A673 (cell line): ENCODE measurements at regions not wholly inside any gene's neighbourhood (a gene's known extent, or its start where the extent isn't known, plus 50 kb on each side); places are given as distances from the start of the nearest gene placed in this dataset.

Experiments
- BruUV-seq: library from RNA; stranded (reverse); fragments of 400-500 nt; replicated peaks from 2 replicates; lab custom pipeline; 2021; lab: Mats Ljungman, UMichigan
- CTCF ChIA-PET: fragments of 300-600 bp; sonication (Branson Sonifier 250); formaldehyde crosslinking; loops from one replicate; lab custom pipeline; 2022; ENCODE audit warnings: antibody characterized with exemption; lab: Charles Lee
- POLR2A ChIA-PET: fragments of 300-600 bp; sonication (Branson Sonifier 250); formaldehyde crosslinking; loops from one replicate; lab custom pipeline; 2022; ENCODE audit warnings: antibody characterized with exemption; ENCODE audit not compliant: low non-redundant PET; lab: Charles Lee
- DNase-seq: peaks from one replicate; pipeline ENCODE4 v3.0.0-alpha.2; 2015; ENCODE audit warnings: low spot score
- H3K27ac ChIP-seq: fragments of 200-600 bp; sonication (generic); 2 replicates; pipeline ENCODE4 v1.5.1; 2016; ENCODE audit warnings: mixed run types, low read depth, mild to moderate bottlenecking, mixed read lengths, antibody characterized with exemption, low read length; ENCODE audit not compliant: poor library complexity, severe bottlenecking
- H3K27me3 ChIP-seq: fragments of 200-600 bp; sonication (generic); replicated peaks from 2 replicates; pipeline ENCODE4 v1.6.1; 2017; ENCODE audit warnings: mixed run types, low read depth, mild to moderate bottlenecking, mixed read lengths, antibody characterized with exemption, low read length; ENCODE audit not compliant: insufficient read depth, poor library complexity
- H3K36me3 ChIP-seq: fragments of 200-600 bp; sonication (generic); 2 replicates; pipeline ENCODE4 v1.6.1; 2016; ENCODE audit warnings: mixed run types, mild to moderate bottlenecking, mixed read lengths, antibody characterized with exemption, low read length; ENCODE audit not compliant: insufficient read depth, poor library complexity, severe bottlenecking
- H3K4me1 ChIP-seq: fragments of 200-600 bp; sonication (generic); 2 replicates; pipeline ENCODE4 v1.6.1; 2017; ENCODE audit warnings: mixed run types, mild to moderate bottlenecking, mixed read lengths, antibody characterized with exemption, low read length; ENCODE audit not compliant: insufficient read depth, poor library complexity, severe bottlenecking
- H3K4me3 ChIP-seq: fragments of 200-600 bp; sonication (generic); 2 replicates; pipeline ENCODE4 v1.5.1; 2016; ENCODE audit warnings: low read depth, mixed run types, mild to moderate bottlenecking, mixed read lengths, low read length; ENCODE audit not compliant: poor library complexity, severe bottlenecking
- H3K9me3 ChIP-seq: fragments of 200-600 bp; sonication (generic); 2 replicates; pipeline ENCODE4 v1.6.1; 2016; ENCODE audit warnings: mixed run types, low read depth, mild to moderate bottlenecking, mixed read lengths, antibody characterized with exemption, low read length; ENCODE audit not compliant: poor library complexity, severe bottlenecking
- EZH2 ChIP-seq: fragments of 200-600 bp; sonication (generic); IDR thresholded peaks from 2 replicates; pipeline ENCODE4 v1.6.1; 2017; ENCODE audit warnings: borderline replicate concordance, low read depth, mild to moderate bottlenecking, mixed read lengths, antibody characterized with exemption, low read length; ENCODE audit not compliant: poor library complexity, severe bottlenecking
- intact Hi-C: fragments of 100-400 bp; cut with micrococcal nuclease; formaldehyde crosslinking; loops from one replicate; pipeline ENCODE4 v1.10.0; 2022; ENCODE audit not compliant: unreplicated experiment
- TF ChIP-seq, protein P1 (sequence below): fragments of 300-800, 200-600 bp; sonication (generic); conservative IDR thresholded peaks from 2 replicates; pipeline ENCODE4 v1.5.1; 2017; ENCODE audit warnings: low read depth, mild to moderate bottlenecking, antibody characterized with exemption, low read length, moderate library complexity, mixed read lengths

DNA sequence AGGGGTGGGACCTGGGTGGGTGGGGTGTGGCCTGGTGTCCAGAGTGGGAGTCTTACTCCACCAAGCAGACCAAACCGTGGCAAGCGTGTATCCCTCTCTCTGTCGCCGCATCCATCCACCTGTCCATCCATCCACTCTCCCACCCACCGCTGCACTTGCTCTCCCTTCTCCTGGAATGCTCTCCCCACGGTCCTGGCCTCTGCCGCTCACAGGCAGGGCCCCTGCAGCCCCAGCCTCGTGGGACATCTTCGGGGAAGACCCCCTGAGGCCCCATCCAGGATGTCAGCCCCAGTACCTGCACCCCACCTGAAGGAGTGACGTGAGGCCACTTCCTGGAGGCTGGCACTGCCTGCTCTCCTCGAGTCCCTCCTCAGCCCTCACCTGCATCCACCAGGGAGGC, 189.5 kb upstream of the GSE1 start:
- no TSS peak for BruUV-seq
- Histone ChIP-seq H3K9me3 (no peaks in the 10 kb centered on the region), H3K27ac (no peak overlapping the region), H3K27me3 (no peaks in the 10 kb centered on the region), H3K4me1 (peaks cover 21% of the 10 kb centered on the region), H3K36me3 (no peaks in the 10 kb centered on the region), H3K4me3 (no peak overlapping the region)
- DNase-seq, result no peak
- intact Hi-C loops, result loop anchor here (5.0 kb wide), 1 partner anchor 134 kb away; no protein-coding TSS in a partner anchor
- POLR2A ChIA-PET, result no interaction called here
- no peak for TF ChIP-seq EZH2
- TF ChIP-seq, protein P1, sequence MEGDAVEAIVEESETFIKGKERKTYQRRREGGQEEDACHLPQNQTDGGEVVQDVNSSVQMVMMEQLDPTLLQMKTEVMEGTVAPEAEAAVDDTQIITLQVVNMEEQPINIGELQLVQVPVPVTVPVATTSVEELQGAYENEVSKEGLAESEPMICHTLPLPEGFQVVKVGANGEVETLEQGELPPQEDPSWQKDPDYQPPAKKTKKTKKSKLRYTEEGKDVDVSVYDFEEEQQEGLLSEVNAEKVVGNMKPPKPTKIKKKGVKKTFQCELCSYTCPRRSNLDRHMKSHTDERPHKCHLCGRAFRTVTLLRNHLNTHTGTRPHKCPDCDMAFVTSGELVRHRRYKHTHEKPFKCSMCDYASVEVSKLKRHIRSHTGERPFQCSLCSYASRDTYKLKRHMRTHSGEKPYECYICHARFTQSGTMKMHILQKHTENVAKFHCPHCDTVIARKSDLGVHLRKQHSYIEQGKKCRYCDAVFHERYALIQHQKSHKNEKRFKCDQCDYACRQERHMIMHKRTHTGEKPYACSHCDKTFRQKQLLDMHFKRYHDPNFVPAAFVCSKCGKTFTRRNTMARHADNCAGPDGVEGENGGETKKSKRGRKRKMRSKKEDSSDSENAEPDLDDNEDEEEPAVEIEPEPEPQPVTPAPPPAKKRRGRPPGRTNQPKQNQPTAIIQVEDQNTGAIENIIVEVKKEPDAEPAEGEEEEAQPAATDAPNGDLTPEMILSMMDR, result no peak
- CTCF ChIA-PET, result no interaction called here

DNA sequence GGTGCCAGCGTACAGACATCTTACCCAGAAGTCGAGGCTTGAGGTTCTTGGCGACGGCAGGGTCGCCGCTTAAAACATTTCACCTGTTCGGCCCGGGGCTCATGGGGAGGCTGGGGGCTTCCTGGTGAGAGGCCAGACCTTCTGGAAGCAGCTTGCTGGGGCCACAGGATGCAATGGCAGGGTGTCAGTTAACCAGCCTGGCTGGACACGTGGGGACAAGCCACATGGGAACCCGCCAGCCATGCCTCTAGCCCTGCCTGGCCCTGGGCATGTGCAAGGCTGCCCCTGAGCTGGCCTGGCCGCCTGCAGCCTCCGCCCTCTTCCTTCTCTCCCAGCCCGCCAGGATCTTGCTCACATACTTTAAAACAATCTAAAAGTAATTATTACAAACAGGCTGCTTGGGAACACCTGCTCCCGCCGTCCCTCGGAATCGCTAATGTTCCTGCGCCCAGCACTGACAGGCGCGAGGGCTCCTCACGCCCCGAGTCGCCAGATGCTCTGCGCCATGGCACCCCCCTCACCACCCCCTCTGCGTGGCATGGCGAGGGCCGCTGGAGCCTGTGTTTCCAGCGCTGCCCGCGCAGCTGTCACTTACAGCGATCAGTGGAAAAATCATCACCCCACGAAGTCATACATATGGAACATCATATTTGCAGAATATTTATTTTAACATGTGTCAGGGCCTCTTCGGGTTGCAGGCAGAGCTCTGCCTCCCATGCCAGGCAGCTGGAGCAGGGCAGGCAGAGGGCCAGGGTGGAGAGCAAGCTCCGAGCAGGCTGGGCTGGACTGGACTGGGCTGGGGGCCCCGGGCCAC, 188.7 kb upstream of the GSE1 start:
- intact Hi-C loops, result loop anchor here (5.0 kb wide), 1 partner anchor 133 kb away; no protein-coding TSS in a partner anchor
- no peak for DNase-seq
- Histone ChIP-seq H3K27me3 (no peaks in the 10 kb centered on the region), H3K36me3 (no peaks in the 10 kb centered on the region), H3K4me3 (no peak overlapping the region), H3K27ac (no peak overlapping the region), H3K9me3 (no peaks in the 10 kb centered on the region), H3K4me1 (peaks cover 21% of the 10 kb centered on the region)
- TF ChIP-seq, protein P1, result no peak
- no peak for TF ChIP-seq EZH2
- CTCF ChIA-PET, result interaction anchor here (0.5 kb wide), 1 partner anchor 310 kb away, joined by 9 read pairs; no protein-coding TSS in a partner anchor
- no TSS peak for BruUV-seq
- POLR2A ChIA-PET, result no interaction called here

DNA sequence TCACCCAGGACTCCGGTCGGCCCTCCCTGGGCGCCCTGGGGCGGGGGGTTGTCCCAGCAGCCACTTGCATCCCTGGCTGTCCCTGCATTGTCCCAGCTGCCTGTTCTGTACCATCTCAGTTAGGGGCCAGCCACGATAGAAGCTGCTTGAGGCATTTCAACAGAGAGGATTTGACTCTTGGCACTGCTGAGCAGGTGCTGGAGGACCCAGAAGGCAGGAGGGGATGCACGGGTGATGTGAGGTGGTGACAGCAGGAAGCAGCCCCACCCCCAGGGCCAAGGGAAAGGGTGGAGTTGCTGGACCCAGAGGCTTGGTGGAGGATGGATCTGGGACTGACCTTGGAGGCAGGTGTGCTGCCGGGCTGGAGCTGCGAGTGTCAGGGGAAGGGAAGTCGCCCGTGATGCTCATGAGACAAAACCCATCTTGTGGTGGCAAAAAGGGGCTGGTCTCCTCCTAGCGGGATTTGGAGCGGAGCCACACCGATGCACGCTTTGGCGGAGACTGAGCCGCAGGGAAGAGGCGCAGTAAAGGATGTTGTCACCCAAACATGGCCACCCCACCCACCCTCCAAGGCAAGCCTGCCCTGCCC, 188.0 kb upstream of the GSE1 start:
- ChIA-PET CTCF (interaction anchor here (0.5 to 0.7 kb wide), 2 partner anchors 31 to 310 kb away, joined by 3 to 9 read pairs; no protein-coding TSS in a partner anchor), POLR2A (no interaction called here)
- Histone ChIP-seq H3K27ac (no peak overlapping the region), H3K27me3 (no peaks in the 10 kb centered on the region), H3K9me3 (no peaks in the 10 kb centered on the region), H3K4me1 (peaks cover 21% of the 10 kb centered on the region), H3K36me3 (no peaks in the 10 kb centered on the region), H3K4me3 (no peak overlapping the region)
- DNase-seq, result no peak
- no peak for TF ChIP-seq EZH2
- TF ChIP-seq, protein P1, result no peak
- BruUV-seq, result no TSS peak
- intact Hi-C loops, result no loop called here
